Activated naive CD4-positive, alpha-beta T cell treated with Interleukin-2 at 50 U/mL for 16 hours (primary cell): ENCODE measurements at regions not wholly inside any gene's neighbourhood (a gene's known extent, or its start where the extent isn't known, plus 50 kb on each side); places are given as distances from the start of the nearest gene placed in this dataset.

ENCODE experiments used
- DNase-seq: peaks from one replicate; pipeline ENCODE4 v3.0.0-alpha.2; 2020

DNA sequence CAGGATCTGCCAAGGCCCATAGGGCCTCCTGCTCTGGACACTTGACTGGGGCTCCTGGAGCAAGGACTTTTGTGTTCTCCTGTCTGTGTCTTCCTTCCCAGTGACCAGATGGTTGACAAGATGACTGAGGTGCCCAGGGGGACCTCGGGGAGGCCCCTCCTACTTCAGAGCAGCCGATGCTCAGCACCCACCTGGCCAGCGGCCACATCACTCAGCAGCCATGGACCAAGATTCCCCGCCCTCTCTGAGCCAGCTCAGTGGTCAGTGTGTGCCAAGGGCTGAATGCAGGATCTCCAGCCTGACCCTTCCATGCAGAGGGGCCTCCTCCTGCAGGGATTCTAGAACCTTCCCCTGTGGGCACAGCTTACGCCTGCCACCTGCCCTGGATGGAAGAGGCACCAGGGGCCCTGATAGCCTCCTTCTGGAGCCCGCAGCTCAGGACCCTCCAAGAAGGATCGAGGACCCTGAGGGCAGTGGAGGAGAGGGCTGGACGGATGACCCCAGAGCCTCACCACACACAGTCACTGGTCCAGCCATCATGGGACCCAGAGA, 87.4 kb upstream of the GPC1 start:
- no peak for DNase-seq

DNA sequence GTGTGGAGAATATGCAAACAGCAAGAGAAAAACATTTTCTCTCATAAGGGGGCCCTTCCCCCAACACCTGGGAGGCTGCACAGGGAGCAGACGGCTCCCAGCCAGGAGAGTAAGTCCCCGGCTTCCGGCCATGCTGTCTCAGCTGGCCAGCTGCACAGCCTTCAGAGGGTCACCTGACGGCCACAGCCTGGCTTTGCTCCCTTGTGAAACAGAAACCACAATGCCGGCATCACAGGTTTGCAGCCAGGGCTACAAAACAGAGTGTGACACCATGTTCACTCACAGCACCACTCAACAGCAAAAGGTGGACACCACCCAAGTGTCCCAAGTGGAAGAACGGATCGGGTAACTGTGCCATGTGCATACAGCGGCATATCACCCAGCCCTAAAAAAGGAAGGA, 86.9 kb upstream of the GPC1 start:
- no peak for DNase-seq

DNA sequence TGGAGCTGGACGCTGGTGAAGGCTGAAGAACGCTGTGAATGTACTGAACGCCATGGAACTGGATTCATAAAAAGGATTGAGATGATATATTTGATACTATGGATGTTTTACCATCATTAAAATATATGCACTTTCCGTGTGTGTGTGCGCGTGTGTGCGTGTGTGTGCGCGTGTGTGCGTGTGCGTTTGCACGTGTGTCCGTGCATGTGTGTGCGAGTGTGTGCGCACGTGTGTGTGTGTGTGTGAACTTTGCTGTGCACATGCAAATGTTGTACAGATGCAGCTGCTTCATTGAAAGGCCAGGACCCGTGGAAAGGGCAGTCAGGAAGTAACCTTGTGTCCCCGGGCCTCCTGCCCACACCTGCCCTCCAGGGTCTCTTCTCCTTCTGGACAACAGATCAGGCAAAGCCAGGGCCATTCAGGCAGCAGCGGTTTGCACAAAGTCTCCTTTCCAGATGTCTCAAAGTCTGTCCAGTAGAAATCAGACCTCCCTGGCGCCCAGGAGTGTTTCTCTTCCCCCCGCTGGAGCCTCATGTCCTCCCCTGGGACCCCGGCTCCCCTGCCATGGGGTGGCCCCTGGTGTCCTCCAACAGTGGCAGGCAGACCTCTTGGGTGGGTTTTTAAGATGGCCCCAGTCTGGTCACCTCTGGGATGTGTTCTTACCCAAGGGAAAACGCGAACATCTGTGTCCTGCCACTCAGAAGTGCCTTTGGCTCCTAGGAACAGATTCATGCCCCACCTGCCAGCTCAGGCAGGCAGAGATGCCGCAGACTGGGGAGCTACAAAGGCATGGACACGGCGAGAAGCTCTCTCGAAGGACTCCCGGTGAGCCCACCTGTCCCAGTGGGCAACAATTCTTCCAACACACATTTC, 86.1 kb upstream of the GPC1 start:
- DNase-seq: no peak

DNA sequence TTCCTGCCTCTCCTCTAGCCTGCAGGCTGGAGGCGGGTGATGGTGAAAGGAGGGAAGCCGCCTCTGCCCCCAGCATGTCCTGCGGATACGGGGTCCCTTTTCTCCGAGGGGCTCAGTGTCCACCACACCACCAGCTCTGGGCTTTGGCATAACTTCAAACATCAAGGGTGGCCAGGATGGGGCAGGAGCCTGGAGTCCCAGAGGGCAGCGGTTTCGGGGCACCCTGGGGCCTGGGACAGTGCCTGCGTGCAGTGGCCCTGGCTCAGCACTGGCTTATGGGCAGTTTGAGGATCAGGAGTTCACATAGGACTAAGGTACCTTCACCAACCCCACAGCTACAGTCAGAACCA, 85.5 kb upstream of the GPC1 start:
- no peak for DNase-seq

DNA sequence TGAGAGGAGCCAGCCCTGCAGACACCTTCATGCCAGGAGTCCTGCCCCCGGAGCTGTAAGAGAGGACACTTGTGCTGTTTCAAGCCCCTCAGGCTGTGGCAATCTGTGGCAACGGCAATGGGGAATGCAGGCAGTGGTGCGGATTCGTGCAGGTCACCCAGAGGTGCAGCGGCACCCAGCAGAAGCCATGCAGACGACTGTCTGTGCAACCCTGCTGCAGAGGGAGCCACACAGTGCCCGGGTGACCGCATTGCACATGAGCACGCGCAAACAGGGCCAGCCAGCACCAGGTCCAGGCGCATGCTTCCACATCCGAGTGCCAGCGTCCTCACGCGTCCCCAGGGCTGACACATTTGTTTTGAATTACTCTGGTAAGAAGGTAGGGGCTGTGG, 84.8 kb upstream of the GPC1 start:
- DNase-seq: no peak

DNA sequence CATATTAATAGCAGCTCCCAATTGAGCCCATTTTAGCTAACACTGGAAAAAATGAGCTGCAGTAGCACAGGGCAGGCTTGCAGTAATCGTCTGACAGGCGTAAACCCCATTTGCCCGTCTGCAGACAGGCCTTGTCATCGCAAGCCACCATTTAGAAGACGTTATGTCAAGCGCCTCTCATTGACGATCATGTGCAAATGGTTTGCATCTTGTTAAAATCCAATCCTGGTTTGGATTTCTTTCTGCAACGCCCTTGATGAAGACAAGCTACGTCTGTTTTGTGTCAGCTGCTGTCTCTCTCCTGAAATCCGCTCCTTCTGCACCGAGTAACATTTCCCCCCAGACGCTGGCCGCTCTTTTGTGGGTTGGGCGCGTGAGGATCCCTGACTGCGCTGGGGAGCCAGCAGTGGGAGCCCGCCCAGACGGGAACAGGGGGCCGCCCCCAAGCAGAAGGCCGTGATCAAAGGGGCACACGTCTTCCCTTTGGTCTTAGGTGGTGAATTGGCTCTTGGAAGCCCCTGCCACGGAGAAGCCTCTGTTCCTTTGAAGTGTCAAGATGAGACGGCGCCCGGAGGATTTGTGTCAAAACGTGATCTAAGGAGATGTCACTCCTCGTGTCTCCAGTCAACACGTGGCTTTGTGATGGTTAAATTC, 84.2 kb upstream of the GPC1 start:
- no peak for DNase-seq

DNA sequence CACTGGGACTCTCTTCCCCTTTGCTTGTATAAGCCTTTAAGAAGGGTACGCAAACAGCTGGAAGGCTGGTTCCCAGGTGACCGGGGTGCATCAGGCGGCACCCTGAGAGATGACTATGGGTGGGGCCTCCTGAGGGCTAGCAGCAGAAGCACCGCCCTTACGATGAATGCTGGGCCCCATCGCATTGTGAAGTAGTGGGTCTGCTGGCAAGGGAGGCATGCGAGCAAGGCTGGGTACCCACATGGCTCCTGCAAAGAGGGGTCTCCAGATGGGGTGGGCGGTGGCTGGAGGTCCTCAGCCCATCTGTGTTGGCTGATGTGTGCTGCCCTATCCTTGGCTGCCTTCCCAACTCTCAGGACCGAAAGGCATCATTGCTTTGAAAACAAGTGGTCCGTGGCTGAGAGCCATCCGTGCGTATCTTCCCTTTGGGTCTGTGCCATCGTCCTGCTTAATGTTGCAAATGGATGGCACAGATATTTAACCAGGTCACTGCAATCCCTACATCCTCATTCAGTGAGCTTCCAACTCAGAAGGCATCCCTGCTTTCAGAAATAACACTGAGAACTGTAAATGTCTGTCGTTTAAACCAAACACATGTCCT, 83.5 kb upstream of the GPC1 start:
- DNase-seq: no peak

DNA sequence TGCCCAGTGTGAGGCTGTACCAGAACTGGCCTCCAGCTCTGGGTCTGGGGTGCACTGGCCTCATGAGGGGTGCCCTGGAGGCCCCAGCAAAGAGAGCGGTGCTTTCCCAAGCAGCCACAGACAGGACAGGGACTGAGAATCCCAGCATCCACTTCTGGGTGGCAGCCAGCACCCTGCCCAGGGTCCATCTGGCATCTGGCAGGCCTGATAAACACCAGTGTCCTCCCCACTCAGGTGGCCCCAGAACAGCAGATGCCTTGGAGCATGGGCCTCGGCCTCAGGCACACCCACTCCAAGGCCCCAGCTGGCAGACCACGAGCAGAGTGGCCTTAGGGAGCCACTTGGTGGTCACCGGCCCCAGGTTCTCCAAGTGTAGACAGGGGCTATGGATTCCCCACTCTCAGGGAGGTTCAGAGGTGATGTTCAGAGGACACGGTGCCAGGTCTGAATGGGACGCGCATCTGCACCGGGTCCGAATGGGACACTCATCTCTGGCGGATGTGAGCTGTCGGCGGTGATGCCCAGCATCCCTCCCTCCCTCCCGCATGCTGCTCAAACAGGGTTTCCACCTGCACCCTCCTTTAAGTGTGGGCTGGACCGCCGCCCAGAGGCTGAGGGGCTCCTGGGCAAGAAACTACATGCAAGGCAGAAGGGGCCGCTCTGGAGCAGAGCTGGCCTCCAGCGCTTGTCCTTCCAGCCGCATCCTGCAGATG, 82.2 kb upstream of the GPC1 start:
- no peak for DNase-seq

DNA sequence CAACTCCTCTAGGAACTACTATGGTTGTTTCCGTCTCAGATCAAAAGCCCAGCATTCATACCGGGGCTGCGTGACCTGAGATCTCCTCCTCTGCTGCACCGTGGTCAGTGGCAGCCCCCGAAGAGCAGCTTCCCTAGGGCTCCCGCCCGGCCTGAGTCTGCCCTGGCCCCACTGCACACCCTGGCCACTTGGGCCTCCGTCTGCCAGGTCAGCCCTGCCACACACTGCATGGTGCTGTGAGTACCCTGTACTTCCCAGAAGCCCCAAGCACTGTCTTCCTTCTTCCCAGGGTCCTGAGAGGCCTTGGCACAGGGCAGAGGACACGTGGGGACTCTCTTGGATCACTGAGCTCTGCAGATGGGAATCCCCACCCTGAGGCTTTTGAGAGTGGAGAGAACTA, 81.5 kb upstream of the GPC1 start:
- no peak for DNase-seq

DNA sequence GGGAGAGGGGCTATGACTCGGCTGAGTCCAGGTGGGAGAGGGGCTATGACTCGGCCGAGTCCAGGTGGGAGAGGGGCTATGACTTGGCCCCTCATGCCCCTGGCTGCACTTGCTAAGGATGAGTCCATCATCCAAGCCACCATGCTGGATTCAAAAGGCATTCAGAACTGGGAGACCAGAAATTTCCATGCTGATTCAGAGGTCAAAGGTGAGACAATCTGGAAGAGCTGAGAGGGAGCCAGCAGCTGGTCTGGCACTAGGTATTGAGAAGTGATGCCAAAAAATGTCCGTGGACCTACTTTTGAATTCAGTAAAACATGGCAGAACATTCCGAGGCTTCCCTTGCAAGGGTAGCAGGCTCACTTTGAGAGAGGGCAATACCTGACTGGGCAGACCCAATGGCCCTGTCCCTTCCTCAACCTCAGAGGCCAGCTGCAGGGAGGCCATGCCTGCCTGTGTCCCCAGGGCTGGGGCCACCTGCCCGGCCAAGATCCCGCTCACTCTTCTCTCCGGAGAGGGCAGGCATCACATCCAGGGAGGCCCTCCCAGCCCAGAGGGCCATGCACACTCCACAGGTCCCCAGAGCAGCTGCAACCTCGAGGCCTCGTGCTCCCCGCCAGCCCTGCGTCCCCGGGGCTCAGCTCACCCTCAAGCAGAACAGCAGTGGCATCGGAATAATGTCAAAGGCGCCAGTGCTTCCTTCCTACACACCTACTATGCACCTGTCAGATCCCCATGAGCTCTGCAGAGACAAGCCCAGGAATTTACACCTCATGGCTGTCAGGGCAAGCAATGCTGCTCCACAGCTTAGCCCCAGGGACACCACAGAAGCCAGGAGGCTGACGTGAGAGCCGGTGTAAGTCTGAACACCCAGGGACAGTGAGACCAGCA, 80.2 kb upstream of the GPC1 start:
- no peak for DNase-seq

DNA sequence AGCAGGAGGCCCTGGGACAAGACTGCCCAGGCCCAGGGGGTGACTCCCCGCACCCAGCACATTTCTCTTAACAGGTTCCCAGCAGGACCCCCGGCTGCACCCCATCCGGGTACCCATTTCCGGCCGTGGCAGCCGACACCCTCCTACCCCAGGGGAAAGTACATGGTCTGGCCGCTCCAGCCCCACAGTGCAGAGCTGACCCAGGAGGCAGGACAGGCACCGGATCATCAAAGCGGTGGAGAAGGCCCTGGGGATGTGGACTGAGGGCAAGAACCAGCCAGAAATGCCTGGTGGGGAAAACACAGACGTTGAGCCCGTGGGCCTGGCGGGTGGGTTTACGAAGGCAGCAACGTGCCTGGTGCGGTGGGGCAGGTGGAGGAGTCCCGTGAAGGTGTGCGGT, 79.5 kb upstream of the GPC1 start:
- DNase-seq: no peak

DNA sequence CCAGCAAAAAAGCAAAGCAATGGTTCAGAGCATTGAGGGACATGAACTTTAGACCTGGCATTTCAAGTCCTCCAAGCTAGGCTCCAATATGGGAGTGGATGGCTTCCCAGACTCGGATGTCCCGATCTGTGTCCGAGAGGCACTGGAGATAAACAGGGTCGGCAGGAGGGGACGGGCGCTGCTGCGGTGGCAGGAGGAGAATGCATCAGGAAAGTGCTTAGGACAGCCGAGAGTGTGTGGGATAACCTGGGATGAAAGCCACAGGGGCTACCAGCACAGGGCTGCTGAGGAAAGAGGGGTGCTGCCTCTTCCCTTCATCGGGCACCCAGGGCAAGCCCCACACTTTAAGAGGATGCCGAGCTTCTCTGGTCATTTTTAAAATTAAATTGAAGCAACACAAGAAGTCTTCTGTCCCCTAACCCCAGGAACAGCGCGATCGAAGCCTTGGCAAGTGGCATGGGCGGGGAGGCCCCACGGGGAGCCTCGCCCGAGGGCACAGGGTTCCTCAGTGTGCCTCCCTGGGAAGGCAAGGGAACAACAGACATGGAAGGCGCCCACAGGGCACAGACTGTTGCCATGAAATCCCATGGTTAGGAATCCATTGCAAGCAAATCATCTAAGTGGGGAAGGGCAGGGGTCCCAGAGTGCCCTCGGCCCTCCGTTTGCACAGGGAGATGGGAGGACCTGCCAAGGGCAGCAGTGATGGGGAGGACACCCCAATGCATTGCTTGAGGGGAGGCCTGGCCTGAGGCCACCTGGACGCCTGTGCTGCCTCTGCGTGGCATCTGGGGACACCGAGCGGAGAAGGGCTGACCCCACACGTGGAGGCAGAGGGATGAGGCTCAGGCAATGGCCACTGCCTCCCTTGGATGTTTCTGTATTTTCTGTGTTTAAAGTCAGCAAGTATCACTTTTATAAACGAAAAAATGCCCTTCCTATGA, 78.5 kb upstream of the GPC1 start:
- DNase-seq: no peak

DNA sequence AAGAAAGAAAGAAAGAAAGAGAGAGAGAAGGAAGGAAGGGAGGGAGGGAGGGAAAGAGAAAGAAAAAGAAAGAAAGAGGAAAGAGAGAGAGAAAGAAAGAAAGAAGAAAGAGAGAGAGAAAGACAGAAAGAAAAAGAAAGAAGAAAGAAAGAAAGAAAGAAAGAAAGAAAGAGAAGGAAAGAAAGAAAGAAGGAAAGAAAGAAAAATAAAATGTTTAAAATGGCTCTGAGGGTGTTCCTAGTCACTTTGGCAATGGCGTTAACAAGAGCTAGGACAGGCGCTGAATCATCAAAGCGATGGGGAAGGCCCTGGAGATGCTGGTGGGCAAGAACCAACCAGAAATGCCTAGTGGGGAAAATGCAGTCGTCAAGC, 77.8 kb upstream of the GPC1 start:
- DNase-seq: no peak

DNA sequence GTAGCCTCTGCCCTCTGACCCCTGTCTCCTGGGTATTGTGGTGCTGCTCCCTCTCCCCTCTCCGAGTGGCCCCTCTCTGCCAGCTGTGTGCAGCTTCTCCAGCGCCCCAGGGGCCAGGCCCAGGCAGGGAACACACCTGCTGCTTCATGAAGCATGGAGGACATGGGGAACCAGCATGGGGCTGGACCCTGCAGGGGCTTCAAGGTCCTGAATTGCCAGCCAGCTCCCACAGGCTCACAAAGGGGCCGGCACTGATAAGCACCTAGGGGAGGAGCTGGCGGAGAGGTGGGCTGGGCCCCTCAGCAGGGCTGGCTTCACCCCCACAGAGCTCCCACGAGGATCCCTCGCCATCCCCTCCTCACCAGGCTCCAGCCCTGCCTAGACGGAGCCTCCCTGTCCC, 77.4 kb upstream of the GPC1 start:
- DNase-seq: no peak

DNA sequence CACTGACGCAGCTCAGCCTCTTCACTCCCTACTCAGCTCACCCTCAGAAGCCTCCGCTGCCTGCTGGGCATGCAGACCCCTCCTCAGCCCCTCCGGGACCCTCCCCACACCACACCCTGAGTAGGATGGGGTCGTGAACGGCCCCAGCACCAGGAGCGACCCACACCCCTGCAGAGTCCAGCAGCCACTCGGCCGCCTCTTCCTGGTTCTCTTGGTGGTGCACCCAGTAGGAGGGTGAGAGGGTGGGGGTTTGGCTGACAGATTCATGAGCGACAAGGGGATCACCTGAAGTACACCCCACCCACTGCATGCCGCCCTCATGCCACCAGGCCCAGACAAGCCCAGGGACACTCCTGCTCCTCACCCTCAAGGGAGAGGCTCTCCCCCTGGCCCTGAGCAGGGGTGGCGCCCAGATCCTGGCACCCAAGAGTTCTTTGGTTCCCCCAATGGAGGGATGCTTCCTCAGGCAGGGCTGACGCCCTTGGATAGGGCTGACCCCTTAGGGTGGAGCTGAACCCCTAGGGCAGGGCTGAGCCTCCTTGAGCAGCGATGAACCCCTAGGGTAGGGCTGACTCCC, 76.6 kb upstream of the GPC1 start:
- no peak for DNase-seq

DNA sequence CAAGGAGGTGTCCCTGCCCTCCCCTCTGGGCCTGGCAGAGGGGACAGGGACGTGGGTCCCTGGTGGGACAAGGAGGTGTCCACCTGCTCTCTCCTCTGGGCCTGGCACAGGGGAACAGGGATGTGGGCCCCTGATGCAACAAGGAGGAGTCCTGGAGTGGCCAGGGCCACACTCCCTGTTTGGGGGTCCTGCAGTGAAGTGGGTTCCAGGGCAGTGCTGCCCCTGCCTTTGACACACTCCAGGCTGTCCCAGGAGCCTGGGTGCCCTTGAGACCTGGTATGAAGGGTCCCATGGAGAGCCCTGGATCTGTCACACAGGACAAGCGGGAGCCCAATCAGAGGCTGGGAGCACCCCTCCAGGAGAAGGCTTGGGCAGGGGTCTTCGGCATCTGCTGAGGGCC, 75.8 kb upstream of the GPC1 start:
- no peak for DNase-seq

DNA sequence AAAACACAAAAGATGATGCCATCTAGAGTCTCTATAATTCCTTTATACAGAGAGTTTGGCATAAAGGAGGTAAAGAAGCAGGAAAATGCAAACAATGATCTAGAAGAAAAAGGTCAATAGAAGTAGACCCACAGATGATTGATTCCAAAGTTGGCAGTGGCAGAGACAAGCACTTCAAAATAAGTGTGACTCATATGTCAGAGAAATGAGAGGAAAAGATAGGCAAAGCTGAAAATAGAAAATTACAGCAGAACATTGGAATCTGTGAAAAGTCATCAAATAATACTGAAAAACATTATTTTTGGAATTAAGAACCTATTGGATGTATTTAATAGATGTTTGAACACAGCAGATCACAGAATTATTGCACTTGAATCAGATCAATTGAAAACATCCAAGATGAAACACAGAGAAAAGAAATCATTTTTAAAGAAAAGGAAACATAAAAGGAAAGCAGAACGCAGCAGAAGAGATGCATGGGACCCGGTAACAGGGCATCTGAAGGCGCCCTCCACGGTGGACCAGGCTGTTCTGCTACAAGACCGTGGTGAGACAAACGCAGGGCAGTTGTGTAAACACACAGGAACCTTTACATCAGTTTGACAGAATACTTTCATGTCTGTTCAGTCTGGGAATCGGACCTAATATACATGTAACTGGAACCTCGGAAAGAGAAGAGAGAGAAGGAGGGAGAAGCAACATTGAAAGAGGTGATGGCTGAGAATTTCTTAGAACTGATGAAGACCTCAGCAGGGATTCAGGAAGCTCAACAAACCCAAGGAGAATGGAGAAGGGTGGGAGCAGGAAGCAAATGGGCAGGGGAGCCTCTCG, 74.6 kb upstream of the GPC1 start:
- DNase-seq: no peak

DNA sequence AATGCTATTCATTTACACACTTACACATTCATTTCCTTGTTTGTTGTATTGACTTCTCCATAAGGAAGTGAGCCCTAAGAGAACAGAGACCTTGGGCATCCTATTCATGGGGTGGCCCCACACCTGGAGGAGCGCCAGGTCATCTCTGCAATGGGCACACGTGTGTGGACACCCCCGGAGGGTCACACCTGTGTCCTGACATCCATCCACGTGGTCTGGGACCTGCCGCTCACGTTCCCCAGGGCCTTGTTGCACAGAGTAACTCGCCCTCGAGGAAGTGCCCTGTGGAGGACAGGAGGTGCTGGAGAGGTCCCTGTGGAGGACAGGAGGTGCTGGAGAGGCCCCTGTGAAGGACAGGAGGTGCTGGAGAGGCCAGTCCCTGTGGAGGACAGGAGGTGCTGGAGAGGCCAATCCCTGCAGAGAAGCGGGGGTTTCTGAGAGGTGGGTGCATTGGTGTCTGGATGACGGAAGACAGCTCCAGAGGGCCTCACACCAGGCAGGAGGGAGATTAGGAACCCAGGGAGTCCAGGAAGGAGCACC, 73.2 kb upstream of the GPC1 start:
- no peak for DNase-seq
